Mucosa of descending colon (tissue), 3 donors: ENCODE measurements at regions not wholly inside any gene's neighbourhood (a gene's known extent, or its start where the extent isn't known, plus 50 kb on each side); places are given as distances from the start of the nearest gene placed in this dataset.
A peak's percentile ranks its signal among the peaks of the same experiment; 100 is the strongest.
"Not testable (repeated sequence)": the region's sequence is repeated elsewhere in the genome, so short reads cannot be mapped to it uniquely, and the experiment has no call there.

ENCODE experiments used
- ATAC-seq: fragments of 200-7000 bp; cut with Tn5 transposase; one replicate; pipeline ENCODE4 v1.9.1; 2020; ENCODE audit warnings: mild to moderate bottlenecking, moderate library complexity
- DNase-seq, 3 donors: peaks; one replicate each; pipeline ENCODE4 v3.0.0-alpha.2; 2020
- H3K36me3 ChIP-seq: fragments of 200-600 bp; one replicate; pipeline ENCODE4 v1.8.0; 2021; ENCODE audit warnings: low read depth, mild to moderate bottlenecking
- H3K4me1 ChIP-seq: fragments of 200-600 bp; one replicate; pipeline ENCODE4 v1.8.0; 2021; ENCODE audit warnings: low read depth, mild to moderate bottlenecking
- H3K4me3 ChIP-seq: fragments of 200-600 bp; one replicate; pipeline ENCODE4 v1.8.0; 2021; ENCODE audit warnings: mild to moderate bottlenecking
- H3K9me3 ChIP-seq: fragments of 200-600 bp; one replicate; pipeline ENCODE4 v1.8.0; 2021; ENCODE audit warnings: mild to moderate bottlenecking
- intact Hi-C, 2 donors: fragments of 100-400 bp; cut with DNase I in 1 of 2; cut with micrococcal nuclease in 1 of 2; formaldehyde crosslinking; loops; one replicate each; pipeline versions ENCODE4 v1.11.0 to v1.11.1; 2022; cut with DNase I, micrococcal nuclease
- TF ChIP-seq, protein P1 (sequence below): fragments of 200-600 bp; IDR thresholded peaks from one replicate; pipeline ENCODE4 v1.8.0; 2022; ENCODE audit warnings: antibody characterized with exemption, mild to moderate bottlenecking
- donor health status: DM: no; HTN: no; CAD: no; lungs with moderate emphysema.
- donor health status: DM: no; HTN: no; CAD: no.
- donor health status: DM: no; HTN: yes; CAD: no.

DNA sequence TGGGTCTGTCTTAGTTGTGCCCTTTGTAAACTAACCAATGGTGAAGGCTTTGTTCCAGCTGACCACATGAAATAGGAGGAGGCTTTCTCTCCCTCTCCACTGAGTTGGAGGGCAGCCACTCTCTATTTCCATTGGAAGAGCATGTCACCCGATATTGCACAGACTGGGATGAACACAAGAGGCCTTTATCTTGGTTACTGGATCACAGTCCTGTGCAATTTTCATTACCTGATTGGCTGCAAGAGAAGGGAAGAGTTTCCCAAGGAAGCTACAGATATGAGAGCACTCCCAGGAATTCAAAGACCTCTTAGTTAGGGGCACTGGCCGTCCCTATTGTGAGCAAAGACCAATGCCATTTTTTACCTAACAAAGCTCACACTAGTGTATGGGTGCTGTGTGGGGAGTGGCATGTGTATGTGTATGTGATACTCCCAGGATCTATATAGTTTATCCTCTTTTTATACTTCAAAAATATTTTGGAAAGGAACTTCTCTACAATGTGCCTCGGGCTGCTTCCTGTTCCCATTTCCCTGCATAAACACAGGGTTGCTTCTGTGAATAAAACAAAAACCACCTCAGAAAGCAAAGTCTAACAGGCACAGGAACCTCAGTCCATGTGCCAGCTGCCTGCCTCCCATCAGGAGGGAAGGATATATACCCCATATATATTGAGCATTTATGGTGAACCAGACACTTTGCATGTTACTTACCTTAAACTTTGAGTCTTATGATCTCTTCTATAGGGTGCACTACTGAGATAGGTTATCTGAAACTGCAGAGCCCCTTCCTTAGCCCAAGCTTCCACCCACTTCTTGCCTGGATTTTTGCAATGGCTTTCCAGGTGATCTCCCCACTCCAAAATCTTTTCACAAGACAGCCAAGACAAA lies 126.5 kb downstream of the RASSF10 start:
- Histone ChIP-seq H3K36me3 (no peaks in the 10 kb centered on the region), H3K9me3 (no peaks in the 10 kb centered on the region), H3K4me3 (no peak overlapping the region), H3K4me1 (peaks cover 8% of the 10 kb centered on the region)
- no peak for ATAC-seq
- DNase-seq: no peak
- TF ChIP-seq, protein P1, sequence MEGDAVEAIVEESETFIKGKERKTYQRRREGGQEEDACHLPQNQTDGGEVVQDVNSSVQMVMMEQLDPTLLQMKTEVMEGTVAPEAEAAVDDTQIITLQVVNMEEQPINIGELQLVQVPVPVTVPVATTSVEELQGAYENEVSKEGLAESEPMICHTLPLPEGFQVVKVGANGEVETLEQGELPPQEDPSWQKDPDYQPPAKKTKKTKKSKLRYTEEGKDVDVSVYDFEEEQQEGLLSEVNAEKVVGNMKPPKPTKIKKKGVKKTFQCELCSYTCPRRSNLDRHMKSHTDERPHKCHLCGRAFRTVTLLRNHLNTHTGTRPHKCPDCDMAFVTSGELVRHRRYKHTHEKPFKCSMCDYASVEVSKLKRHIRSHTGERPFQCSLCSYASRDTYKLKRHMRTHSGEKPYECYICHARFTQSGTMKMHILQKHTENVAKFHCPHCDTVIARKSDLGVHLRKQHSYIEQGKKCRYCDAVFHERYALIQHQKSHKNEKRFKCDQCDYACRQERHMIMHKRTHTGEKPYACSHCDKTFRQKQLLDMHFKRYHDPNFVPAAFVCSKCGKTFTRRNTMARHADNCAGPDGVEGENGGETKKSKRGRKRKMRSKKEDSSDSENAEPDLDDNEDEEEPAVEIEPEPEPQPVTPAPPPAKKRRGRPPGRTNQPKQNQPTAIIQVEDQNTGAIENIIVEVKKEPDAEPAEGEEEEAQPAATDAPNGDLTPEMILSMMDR: no peak
- intact Hi-C loops: no loop called here

DNA sequence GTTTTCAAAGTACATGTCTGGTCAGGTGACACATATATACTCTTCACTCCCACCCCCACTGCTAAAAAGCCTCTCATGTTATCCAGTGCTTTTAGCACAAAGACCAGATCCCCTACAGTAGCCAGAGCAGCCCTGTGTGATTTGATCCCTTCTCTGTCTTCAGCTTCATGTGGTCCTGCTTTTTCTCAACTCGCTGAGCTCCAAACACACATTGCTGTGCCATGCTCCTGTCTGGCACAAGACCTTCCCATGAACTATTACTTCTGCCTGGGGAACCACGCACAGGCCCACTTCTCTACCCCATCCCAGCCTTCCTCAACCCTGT lies 127.1 kb downstream of the RASSF10 start:
- no peak for ATAC-seq
- no peaks in the 10 kb centered on the region for H3K36me3 ChIP-seq
- no peak overlapping the region for H3K4me3 ChIP-seq
- TF ChIP-seq, protein P1: no peak
- intact Hi-C loops: no loop called here
- no peaks in the 10 kb centered on the region for H3K9me3 ChIP-seq
- H3K4me1 ChIP-seq: peaks cover 15% of the 10 kb centered on the region
- no peak for DNase-seq

DNA sequence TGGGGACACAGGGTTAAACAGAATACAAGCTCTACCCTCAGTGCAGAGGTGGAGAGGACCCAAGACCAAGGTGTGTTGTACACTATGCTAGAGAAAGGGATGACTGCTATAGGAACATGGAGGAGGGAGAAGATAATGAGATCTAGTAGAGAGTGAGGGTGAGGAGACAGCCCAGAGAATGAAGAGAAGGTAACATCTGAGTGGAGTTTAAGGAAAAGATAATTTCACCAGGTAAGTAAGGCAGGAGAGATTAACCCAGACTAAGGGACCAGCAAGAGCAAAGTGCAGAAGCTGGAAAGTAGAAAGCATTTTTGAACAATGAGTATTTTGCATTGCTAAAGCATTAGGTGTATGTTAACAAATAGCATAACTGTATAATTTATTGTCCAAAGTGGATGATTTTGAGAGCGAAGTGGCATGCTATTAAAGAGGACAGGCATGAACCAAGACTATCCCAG lies 128.8 kb downstream of the RASSF10 start:
- DNase-seq: no peak
- H3K9me3 ChIP-seq: no peaks in the 10 kb centered on the region
- TF ChIP-seq, protein P1: no peak
- no peak overlapping the region for H3K4me3 ChIP-seq
- no peaks in the 10 kb centered on the region for H3K36me3 ChIP-seq
- ATAC-seq: no peak
- H3K4me1 ChIP-seq: peaks cover 24% of the 10 kb centered on the region
- intact Hi-C loops: no loop called here

DNA sequence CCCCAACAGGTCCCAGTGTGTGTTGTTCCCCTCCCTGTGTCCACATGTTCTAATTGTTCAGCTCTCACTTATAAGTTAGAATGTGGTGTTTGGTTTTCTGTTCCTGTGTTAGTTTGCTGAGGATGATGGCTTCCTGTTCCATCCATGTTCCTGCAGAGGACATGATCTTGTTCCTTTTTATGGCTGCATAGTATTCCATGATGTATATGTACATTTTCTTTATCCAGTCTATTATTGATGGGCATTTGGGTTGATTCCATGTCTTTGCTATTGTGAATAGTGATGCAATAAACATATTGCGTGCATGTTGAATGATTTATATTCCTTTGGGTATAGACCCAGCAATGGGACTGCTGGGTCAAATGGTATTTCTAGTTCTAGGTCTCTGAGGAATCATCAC lies 130.0 kb downstream of the RASSF10 start:
- ATAC-seq, DNase-seq, H3K36me3 ChIP-seq, H3K4me3 ChIP-seq, intact Hi-C loops, H3K9me3 ChIP-seq: not testable (repeated sequence)
- H3K4me1 ChIP-seq: peaks cover 32% of the 10 kb centered on the region

DNA sequence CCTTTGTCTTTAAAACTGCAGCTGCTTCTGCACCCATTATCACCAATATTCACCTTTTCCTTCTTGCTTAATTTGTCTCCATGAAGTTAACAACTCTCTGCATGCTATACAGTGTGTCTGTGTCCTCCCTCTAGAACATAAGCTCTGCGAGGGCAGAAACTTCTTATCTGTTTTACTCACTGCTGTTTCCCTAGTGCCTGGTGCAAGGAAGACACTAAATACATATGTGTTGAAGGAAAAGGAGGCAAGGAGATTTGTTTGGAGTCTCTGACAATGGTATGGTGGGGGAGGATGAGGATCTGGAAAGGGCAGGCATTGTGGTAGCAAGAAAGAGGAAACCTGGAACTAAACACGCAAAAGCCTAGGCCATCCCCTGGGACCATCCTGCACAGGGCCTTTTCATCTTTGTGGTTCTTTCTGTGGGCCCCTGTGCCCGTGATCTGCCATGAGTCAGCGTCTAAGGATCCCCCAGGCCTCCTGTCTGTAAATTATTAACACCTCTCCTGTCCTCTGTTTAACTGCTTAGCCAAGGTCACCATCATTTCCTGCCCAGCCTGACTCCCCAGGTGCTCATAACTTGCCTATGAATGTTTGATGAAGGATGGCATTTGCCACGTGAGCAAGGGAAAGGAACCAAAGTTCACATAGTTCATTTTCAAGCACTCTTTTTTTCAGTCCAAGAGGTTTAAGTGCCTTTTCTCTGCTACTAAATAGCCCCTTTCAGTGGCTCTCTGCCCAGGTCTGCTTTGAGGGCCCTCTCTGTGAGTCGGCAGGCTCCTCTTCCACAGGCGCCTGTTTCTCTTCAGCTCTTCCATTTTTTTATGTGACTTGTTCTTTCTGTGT lies 131.1 kb downstream of the RASSF10 start:
- Histone ChIP-seq H3K36me3 (no peaks in the 10 kb centered on the region), H3K9me3 (no peaks in the 10 kb centered on the region), H3K4me1 (peaks cover 32% of the 10 kb centered on the region), H3K4me3 (no peak overlapping the region)
- ATAC-seq: peak; percentile 94
- TF ChIP-seq, protein P1: no peak
- intact Hi-C loops: no loop called here
- DNase-seq: peak; percentile 54 to 84 (median 67)
